WERI-Rb-1 (cell line): ENCODE measurements at regions not wholly inside any gene's neighbourhood (a gene's known extent, or its start where the extent isn't known, plus 50 kb on each side); places are given as distances from the start of the nearest gene placed in this dataset.

Experiments
- DNase-seq: peaks from one replicate; pipeline ENCODE4 v3.0.0-alpha.2; 2020
- H3K27ac ChIP-seq: fragments of 250-450 bp; sonication (Bioruptor Pico); 2 replicates; pipeline ENCODE4 v1.5.1; 2020; ENCODE audit warnings: mild to moderate bottlenecking, moderate library complexity
- H3K27me3 ChIP-seq: fragments of 250-450 bp; sonication (Bioruptor Pico); 2 replicates; pipeline ENCODE4 v1.5.1; 2021; ENCODE audit warnings: mild to moderate bottlenecking, low read depth, moderate library complexity; ENCODE audit not compliant: insufficient read depth, severe bottlenecking
- H3K36me3 ChIP-seq: fragments of 250-450 bp; sonication (Bioruptor Pico); 2 replicates; pipeline ENCODE4 v1.5.1; 2020; ENCODE audit warnings: mild to moderate bottlenecking, moderate library complexity
- H3K4me3 ChIP-seq: 2 replicates; pipeline ENCODE4 v1.5.1; 2011; ENCODE audit warnings: low read depth, mild to moderate bottlenecking, control low read depth, low read length
- H3K9me3 ChIP-seq: fragments of 250-450 bp; sonication (Bioruptor Pico); 2 replicates; pipeline ENCODE4 v1.5.1; 2021; ENCODE audit warnings: mild to moderate bottlenecking, moderate library complexity; ENCODE audit not compliant: severe bottlenecking
- TF ChIP-seq, protein P1 (sequence below): IDR thresholded peaks from 2 replicates; pipeline ENCODE4 v1.5.1; 2011; ENCODE audit warnings: low read depth, mild to moderate bottlenecking, control low read depth, inconsistent platforms, low read length

DNA sequence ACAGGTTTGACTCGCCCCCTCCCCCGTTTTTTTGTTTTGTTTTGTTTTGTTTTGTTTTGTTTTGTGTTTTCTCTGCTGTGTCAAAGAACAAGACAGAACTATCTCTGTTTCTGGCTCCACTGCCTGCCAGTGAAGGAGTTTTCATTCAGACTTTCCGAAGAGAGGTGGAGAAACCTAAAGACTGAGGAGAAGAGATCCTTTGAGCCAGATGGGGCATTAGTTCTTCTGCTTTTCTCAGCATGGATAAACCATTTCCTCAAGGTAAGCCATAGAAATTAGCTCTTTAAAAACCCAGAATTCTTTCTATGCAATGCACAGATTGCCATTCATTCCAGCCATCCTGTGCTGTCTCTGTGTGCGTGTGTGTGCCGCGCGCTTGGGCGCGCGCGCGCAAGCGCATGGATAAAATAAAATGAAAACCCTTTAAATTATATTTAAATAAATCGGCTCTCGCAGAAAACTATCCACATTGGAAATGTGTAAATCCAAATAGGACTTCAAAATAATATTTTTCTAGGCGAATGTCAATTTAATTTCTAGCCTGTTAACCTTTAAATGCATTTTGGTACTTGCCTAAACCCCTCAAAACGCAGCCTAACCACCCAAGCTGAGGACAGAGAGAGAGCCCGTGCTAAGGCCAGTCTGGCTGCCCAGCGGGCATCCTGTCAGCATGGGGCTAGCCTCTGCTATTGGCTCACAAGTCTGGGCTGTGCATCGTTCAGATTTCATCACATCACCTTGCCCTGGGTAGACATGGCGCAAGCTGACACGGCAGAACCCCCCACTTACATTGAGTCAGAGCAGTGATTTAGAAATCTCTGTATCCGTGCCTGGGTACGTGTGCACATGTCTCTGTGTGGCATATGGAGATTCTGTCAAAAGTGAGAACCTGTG, 113.0 kb upstream of the VAMP7 start:
- H3K36me3 ChIP-seq = no peaks in the 10 kb centered on the region
- peak overlapping the region; percentile 64 for H3K4me3 ChIP-seq
- peak; percentile 13 for DNase-seq
- H3K27ac ChIP-seq = peak overlapping the region; percentile 45
- no peaks in the 10 kb centered on the region for H3K9me3 ChIP-seq
- TF ChIP-seq, protein P1, sequence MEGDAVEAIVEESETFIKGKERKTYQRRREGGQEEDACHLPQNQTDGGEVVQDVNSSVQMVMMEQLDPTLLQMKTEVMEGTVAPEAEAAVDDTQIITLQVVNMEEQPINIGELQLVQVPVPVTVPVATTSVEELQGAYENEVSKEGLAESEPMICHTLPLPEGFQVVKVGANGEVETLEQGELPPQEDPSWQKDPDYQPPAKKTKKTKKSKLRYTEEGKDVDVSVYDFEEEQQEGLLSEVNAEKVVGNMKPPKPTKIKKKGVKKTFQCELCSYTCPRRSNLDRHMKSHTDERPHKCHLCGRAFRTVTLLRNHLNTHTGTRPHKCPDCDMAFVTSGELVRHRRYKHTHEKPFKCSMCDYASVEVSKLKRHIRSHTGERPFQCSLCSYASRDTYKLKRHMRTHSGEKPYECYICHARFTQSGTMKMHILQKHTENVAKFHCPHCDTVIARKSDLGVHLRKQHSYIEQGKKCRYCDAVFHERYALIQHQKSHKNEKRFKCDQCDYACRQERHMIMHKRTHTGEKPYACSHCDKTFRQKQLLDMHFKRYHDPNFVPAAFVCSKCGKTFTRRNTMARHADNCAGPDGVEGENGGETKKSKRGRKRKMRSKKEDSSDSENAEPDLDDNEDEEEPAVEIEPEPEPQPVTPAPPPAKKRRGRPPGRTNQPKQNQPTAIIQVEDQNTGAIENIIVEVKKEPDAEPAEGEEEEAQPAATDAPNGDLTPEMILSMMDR = no peak
- no peaks in the 10 kb centered on the region for H3K27me3 ChIP-seq

DNA sequence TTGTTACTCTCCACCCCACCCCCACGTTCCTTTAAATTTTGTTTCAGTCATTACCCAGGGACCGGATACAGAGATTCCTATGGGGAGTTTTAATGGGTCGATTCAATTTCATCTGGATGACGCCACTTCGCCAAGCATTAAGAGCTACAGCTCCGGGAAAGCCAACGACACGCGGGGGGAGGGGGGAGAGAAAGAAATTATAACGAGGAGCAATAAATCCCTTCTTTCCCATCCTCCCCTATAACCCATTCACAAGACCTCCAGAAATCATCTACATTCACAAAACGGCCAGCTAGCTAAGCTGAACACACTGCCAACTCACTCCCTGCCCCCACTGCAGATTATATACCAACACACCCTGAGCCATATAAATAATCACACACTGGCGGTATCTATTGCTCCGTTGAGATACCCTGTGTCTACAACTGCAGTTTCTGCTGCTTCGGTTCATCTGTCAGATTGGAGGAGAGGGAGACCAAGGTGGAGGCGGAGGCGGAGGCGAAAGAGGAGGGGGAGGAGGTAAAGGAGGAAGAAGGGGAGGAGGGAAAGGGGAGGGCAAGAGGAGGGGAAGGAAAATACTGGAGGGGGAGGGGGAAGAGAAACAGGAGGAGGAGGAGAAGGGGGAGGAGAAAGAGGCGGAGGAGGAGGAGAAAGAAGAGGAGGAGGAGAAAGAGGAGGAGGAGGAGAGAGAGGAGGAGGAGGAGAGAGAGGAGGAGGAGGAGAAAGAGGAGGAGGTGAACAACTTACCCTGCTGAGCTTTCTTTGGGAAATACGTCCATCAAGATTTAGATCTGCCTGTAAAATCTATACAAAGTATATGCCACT, 113.9 kb upstream of the VAMP7 start:
- H3K27me3 ChIP-seq = no peaks in the 10 kb centered on the region
- H3K4me3 ChIP-seq = peak overlapping the region; percentile 64
- TF ChIP-seq, protein P1 = no peak
- DNase-seq = peak; percentile 88
- H3K9me3 ChIP-seq = no peaks in the 10 kb centered on the region
- H3K36me3 ChIP-seq = no peaks in the 10 kb centered on the region
- peak overlapping the region; percentile 45 for H3K27ac ChIP-seq

DNA sequence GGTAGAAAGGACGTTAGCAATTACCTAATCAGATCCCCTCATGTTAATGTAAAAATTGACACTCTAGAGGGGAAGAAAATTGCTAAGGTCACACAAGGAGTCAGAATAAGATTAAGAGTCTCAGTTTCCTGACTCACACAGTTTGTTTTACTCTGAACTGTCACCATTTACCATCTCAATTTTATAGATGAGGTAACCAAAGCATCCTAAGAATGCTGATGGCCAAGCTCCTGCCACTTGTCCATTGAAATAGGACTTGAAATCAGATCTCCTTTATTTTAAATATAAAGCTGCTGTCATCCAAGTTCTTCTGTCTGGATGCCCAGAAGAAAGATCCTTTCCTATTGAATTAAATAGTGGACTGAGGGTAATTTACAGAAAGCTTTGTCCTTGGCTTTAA, 114.8 kb upstream of the VAMP7 start:
- no peak for DNase-seq
- H3K4me3 ChIP-seq = no peak overlapping the region; the same call in 1 of the 2 replicates
- H3K36me3 ChIP-seq = no peaks in the 10 kb centered on the region
- H3K27ac ChIP-seq = no peak overlapping the region
- no peaks in the 10 kb centered on the region for H3K9me3 ChIP-seq
- TF ChIP-seq, protein P1 = no peak
- no peaks in the 10 kb centered on the region for H3K27me3 ChIP-seq

DNA sequence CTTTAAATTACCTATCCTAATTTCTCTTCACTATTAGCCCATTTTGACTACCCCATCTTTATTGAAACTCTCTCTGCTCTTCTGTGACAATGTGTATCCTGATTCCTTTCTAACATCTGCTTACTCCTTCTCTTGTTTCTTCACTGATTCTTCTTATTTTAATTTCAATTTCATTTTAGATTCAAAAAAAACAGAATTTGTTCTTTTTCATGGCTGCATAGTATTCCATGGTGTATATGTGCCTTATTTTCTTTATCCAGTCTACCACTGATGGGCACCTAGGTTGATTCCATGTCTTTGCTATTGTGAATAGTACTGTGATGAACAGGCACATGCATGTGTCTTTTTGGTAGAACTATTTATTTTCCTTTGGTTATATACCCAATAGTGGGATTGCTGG, 120.0 kb upstream of the VAMP7 start:
- Histone ChIP-seq H3K9me3 (no peaks in the 10 kb centered on the region), H3K27ac (no peak overlapping the region), H3K4me3 (no peak overlapping the region), H3K27me3 (peaks cover 11% of the 10 kb centered on the region), H3K36me3 (no peaks in the 10 kb centered on the region)
- TF ChIP-seq, protein P1 = no peak
- DNase-seq = no peak

DNA sequence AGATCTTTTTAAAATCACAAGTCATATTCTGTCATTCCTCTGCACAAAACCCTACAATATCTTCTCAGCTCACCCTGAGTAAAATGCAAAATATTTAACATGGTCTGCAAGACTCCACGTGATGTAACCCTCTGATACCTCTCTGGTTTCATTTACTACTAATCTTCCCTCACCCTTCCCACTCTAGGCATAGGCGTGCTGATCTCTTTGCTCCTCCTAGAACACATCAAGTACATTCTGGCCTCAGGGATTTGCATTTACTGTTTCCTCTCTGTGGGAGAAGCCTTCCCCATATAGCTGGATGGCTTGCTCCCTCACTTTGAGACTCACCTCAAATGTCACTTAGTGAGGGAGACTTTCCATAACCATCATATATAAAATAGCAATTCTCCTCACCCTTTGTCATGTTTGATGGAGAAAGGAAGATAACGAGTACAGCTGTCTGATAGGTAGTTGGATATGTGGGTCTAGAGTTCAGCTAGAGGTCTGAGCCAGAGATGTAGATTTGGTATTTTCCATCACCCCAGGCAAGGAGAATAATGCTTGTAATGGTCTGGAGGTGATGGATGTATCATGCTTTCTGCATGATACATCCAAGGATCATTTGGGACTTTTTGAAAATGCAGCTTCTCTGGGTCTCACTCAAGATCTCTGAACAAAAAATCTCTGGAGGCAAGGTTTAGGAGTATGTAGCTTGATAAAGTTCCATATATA, 123.9 kb upstream of the VAMP7 start:
- H3K27me3 ChIP-seq = peaks cover 18% of the 10 kb centered on the region
- no peaks in the 10 kb centered on the region for H3K36me3 ChIP-seq
- H3K9me3 ChIP-seq = no peaks in the 10 kb centered on the region
- no peak overlapping the region for H3K27ac ChIP-seq
- H3K4me3 ChIP-seq = no peak overlapping the region
- DNase-seq = no peak
- TF ChIP-seq, protein P1 = no peak
